HL-60 (cell line): ENCODE measurements at regions not wholly inside any gene's neighbourhood (a gene's known extent, or its start where the extent isn't known, plus 50 kb on each side); places are given as distances from the start of the nearest gene placed in this dataset.

ENCODE experiments used
- CTCF ChIP-seq: IDR thresholded peaks from one replicate; pipeline ENCODE4 v1.5.1; 2011; ENCODE audit warnings: low read length, control low read depth, inconsistent platforms; ENCODE audit not compliant: insufficient read depth
- POLR2AphosphoS5 ChIP-seq: IDR thresholded peaks from 2 replicates; pipeline ENCODE4 v1.6.1; 2012; ENCODE audit warnings: low read depth
- REST ChIP-seq: IDR thresholded peaks from 2 replicates; pipeline ENCODE4 v1.6.1; 2012; ENCODE audit warnings: low read depth; ENCODE audit not compliant: insufficient replicate concordance

- TF ChIP-seq POLR2AphosphoS5 (no peak), REST (no peak), CTCF (no peak)
Measured at GRCh38 chr1:213414346-213414745, 363.3 kb downstream of the RPS6KC1 start.
